GM13976 (cell line): ENCODE measurements at regions not wholly inside any gene's neighbourhood (a gene's known extent, or its start where the extent isn't known, plus 50 kb on each side); places are given as distances from the start of the nearest gene placed in this dataset.

Experiments
- DNase-seq: peaks from one replicate; pipeline ENCODE4 v3.0.0; 2012; ENCODE audit warnings: low spot score
- in situ Hi-C: fragments of 300-500 bp; cut with MboI; formaldehyde crosslinking; loops from one replicate; pipeline ENCODE4 v1.12.0; 2022; ENCODE audit warnings: low sequenced_read_pairs, mixed read lengths, inconsistent platforms; ENCODE audit not compliant: unreplicated experiment
- TF ChIP-seq, protein P1 (sequence below): IDR thresholded peaks from 2 replicates; pipeline ENCODE4 v1.5.1; 2012; ENCODE audit warnings: borderline replicate concordance, mild to moderate bottlenecking; ENCODE audit not compliant: insufficient read depth; ENCODE audit errors: extremely low read depth, missing control alignments, control extremely low read depth

DNA sequence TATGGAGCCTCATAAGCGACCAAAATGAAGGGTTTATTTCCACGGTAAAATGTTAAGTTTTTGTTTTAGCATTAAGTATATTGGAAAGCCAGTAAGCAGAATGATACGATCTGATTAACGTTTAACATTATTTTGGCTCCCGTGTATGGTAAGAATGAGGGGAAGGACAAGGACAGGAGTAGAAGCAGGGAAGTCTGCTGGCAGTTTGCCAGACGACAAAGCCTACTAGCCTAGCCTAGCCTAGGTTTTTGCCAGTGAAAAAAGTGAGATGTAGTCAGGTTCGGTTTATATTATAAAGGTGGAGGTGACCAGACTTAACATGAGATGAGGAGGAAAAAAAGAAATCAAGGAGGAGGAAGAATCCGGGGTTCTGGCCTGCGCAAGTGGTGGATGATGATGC is 78.9 kb upstream of the ARHGAP32 start:
- DNase-seq: no peak
- TF ChIP-seq, protein P1, sequence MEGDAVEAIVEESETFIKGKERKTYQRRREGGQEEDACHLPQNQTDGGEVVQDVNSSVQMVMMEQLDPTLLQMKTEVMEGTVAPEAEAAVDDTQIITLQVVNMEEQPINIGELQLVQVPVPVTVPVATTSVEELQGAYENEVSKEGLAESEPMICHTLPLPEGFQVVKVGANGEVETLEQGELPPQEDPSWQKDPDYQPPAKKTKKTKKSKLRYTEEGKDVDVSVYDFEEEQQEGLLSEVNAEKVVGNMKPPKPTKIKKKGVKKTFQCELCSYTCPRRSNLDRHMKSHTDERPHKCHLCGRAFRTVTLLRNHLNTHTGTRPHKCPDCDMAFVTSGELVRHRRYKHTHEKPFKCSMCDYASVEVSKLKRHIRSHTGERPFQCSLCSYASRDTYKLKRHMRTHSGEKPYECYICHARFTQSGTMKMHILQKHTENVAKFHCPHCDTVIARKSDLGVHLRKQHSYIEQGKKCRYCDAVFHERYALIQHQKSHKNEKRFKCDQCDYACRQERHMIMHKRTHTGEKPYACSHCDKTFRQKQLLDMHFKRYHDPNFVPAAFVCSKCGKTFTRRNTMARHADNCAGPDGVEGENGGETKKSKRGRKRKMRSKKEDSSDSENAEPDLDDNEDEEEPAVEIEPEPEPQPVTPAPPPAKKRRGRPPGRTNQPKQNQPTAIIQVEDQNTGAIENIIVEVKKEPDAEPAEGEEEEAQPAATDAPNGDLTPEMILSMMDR: no peak
- in situ Hi-C loops: no loop called here

DNA sequence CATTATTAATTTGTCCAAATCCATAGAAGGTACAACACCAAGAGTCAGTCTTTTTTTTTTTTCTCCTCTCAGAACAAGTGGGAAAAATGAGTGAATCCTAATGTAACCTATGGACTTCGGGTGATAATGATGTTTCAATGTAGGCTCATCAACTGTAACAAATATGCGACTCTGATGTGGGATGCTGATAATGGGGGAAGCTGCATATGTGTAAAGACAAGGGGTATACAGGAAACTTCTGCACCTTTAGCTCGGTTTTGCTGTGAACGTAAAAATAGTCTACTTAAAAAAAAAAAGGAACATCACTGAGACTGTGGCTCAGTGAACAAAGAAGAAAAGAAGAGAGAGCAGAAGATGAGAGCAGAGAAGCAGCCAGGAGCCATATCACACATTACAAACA is 78.3 kb upstream of the ARHGAP32 start:
- TF ChIP-seq, protein P1: no peak
- DNase-seq: no peak
- in situ Hi-C loops: no loop called here

DNA sequence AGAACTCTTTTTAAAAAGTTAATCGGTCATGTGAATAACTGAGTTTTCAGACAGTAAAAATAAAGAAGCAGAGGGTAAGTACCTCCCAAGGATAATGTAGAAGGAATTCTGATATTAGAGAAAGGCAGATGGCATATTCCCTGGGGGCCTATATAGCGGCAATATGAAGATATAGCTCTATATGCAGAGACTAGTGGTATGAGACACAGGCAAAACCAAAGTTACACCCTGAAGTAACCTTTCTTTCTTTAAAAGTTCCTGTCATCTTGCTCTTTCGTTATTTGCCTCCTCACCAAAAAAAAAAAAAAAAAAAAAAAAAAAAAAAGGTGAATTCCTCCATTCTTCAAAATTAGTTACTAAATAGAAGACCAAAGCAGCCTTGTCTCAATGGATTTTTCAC is 76.2 kb upstream of the ARHGAP32 start:
- TF ChIP-seq, protein P1: no peak
- in situ Hi-C loops: no loop called here
- no peak for DNase-seq

DNA sequence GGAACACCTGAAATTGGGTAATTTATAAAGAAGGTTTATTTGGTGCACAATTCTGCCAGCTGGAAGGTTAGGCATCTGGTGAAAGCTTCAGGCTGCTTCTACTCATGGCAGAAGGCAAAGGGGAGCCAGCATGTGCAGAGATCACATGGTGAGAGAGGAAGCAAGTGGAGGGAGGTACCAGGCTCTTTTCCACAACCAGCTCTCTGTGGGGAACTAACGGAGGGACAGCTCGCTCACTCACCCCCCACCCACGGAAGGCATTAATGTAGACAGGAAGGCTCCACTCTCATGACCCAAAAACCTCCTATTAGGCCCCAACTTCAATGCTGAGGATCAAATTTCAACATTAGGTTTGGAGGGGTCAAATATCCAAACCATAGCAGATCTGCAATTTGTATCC is 75.6 kb upstream of the ARHGAP32 start:
- TF ChIP-seq, protein P1: no peak
- in situ Hi-C loops: no loop called here
- DNase-seq: no peak

DNA sequence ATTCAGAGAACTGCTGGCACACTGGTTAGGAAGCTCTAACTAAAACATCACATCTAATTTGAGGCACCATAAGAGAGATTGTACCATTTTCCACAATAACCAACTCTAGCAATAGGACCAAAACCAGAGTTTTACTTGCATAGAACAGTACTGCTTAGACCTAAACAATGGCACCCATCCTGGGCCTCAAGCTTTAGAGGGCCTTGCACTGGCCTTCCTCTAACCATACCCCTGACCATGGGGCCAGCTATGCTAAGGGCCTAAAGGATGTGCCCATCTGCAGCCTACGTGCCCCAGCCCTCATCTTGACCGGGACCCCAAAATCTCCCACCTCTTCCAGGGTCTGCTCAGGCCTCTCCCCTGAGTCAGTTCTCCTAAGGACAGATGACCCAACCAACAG is 74.4 kb upstream of the ARHGAP32 start:
- in situ Hi-C loops: no loop called here
- TF ChIP-seq, protein P1: no peak
- no peak for DNase-seq

DNA sequence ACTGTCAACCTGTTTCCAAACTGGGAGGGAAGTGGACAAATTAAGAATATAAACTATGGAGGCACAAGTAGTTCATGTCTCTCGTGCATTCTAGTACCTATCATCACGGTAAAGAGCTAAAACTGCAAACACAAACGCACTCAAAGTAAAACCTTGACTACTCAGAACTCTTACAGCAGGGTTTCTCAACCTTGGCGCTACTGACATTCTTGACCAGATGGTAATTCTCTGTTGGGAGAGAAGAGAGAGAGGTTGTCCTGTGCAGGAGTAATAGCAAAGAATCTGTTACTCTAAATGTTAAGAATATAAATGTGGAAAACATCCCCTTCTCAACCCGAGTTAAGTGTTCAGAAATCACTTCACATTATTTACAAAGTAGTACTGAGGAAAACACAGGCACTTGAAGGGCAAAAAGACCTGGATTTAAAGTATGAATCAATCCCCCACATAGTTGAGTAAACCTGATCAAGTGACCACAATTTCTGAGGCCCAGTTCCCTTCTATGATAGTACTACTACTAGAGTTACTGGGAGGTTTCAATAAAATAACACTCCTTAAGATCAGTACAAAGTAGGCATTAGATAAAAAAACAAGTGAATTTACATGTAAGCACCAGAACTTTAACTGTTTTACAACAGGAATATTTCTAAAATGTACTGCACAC is 73.1 kb upstream of the ARHGAP32 start:
- no peak for DNase-seq
- in situ Hi-C loops: no loop called here
- TF ChIP-seq, protein P1: no peak
